ENCODE measurements at regions not wholly inside any gene's neighbourhood (a gene's known extent, or its start where the extent isn't known, plus 50 kb on each side); places are given as distances from the start of the nearest gene placed in this dataset.
"Not testable (repeated sequence)": the region's sequence is repeated elsewhere in the genome, so short reads cannot be mapped to it uniquely, and the experiment has no call there.

DNA sequence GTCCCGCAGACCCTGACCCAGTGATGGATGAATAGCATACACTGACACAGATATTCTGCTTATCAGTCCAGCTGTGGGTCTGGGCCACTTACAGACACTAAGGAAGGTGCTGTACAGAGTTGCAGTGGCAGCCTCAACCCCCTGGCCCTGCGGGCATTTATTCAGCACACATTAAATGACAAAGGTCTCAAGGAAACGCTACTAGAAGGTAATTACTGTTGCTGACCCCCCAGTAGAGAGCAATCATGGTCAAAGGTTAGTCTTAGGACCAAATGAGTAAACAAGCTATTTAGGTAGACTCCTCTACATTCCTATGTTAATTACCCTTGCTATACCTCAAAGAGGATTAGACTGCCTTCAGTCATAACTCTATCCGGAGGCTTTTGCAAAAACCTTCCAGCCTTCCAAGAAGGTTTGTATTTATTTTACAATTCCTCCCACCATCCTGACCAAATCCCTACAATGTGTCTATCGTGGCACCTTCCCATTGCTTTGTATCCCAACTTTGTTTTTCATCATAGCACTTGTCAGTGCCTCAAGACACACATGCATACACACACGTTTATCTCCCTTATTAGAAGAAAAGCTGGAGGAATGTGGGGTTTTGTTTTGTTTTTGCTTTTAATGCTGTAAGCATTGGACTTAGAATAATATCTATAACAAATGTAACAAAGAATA, 227.9 kb downstream of the PYDC2 start:
- Histone ChIP-seq H3K9me3 (ENCODE audit: control insufficient read depth in 4 of 4, insufficient read depth in 3 of 4, low read length in 3 of 4) (no peaks in the 10 kb centered on the region), H3K9ac (ENCODE audit: insufficient read depth in 1 of 2, low read length in 2 of 2) (no peak overlapping the region), H3K27ac (ENCODE audit: low read depth in 1 of 2, low read length in 1 of 2) (no peak overlapping the region), H3K4me3 (no peak overlapping the region), H3K4me1 (ENCODE audit: control insufficient read depth in 5 of 5, insufficient read depth in 5 of 5, low read length in 5 of 5) (no peaks in the 10 kb centered on the region), H3K36me3 (ENCODE audit: control insufficient read depth in 4 of 4, insufficient read depth in 4 of 4, low read length in 4 of 4) (no peaks in the 10 kb centered on the region), H3K27me3 (ENCODE audit: control insufficient read depth in 3 of 3, insufficient read depth in 3 of 3, low read length in 2 of 3) (no peaks in the 10 kb centered on the region)
- WGBS, 2 donors: 51 to 70% methylated on average over 6 of the region's 6 CpGs
- no peak for DNase-seq
- no peak for ATAC-seq (ENCODE audit: insufficient read depth, low FRiP score)
- TF ChIP-seq, protein P1, sequence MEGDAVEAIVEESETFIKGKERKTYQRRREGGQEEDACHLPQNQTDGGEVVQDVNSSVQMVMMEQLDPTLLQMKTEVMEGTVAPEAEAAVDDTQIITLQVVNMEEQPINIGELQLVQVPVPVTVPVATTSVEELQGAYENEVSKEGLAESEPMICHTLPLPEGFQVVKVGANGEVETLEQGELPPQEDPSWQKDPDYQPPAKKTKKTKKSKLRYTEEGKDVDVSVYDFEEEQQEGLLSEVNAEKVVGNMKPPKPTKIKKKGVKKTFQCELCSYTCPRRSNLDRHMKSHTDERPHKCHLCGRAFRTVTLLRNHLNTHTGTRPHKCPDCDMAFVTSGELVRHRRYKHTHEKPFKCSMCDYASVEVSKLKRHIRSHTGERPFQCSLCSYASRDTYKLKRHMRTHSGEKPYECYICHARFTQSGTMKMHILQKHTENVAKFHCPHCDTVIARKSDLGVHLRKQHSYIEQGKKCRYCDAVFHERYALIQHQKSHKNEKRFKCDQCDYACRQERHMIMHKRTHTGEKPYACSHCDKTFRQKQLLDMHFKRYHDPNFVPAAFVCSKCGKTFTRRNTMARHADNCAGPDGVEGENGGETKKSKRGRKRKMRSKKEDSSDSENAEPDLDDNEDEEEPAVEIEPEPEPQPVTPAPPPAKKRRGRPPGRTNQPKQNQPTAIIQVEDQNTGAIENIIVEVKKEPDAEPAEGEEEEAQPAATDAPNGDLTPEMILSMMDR (IDR thresholded peaks at IDR 0.05; ENCODE audit: control extremely low read depth, extremely low read depth): no peak

DNA sequence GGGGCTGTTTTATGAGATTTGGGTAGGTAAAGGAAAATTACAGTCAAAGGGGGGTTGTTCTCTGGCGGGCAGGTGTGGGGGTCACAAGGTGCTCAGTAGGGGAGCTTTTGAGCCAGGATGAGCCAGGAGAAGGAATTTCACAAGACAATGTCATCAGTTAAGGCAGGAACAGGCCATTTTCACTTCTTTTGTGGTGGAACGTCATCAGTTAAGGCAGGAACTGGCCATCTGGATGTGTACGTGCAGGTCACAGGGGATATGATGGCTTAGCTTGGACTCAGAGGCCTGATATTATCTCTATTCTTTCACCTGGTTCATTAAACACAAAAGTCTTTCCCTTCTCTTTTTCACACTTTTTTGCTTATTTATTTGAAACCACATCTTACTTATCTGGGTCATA, 230.2 kb downstream of the PYDC2 start:
- not testable (repeated sequence) for DNase-seq

DNA sequence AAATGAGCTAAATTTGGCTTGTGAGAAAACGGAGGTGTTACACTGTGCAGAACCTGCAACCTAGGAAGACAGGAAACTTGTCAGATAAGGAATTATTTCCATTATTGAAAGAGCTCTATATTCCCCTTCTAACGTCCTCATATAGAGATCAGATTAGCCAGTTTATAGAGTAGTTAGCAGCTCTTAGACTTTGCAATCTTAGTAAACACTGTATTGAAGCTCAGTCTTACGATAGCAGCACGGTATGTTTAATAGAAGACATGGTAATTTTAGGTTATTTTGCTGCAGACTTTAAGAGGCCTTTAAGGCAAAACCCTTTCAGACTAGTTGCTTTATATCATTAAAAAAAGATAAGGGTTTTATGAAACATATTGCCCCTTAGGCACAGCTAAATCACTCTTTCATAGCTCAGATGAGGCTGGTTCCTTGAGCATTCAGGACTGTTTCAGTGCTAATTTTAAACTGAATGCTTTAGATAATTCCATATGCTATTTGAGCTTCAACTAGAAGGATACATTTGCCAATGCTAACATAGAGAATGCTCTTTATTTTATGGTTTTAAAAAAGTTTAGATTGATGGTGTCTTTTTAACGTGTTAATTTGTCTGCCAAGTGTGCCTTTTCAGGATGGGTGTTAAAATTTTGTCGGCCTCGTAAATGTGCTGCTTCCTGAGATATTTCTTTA, 234.3 kb downstream of the PYDC2 start:
- 70 to 74% methylated on average over 7 of the region's 7 CpGs for WGBS, 2 donors
- H3K9me3 ChIP-seq (ENCODE audit: control insufficient read depth in 4 of 4, insufficient read depth in 3 of 4, low read length in 3 of 4): no peaks in the 10 kb centered on the region
- no peak overlapping the region for H3K9ac ChIP-seq (ENCODE audit: insufficient read depth in 1 of 2, low read length in 2 of 2)
- H3K27me3 ChIP-seq (ENCODE audit: control insufficient read depth in 3 of 3, insufficient read depth in 3 of 3, low read length in 2 of 3): no peaks in the 10 kb centered on the region
- H3K4me1 ChIP-seq (ENCODE audit: control insufficient read depth in 5 of 5, insufficient read depth in 5 of 5, low read length in 5 of 5): no peaks in the 10 kb centered on the region
- ATAC-seq (ENCODE audit: insufficient read depth, low FRiP score) (no peak), DNase-seq (no peak)
- H3K4me3 ChIP-seq: no peak overlapping the region
- no peak overlapping the region for H3K27ac ChIP-seq (ENCODE audit: low read depth in 1 of 2, low read length in 1 of 2)
- TF ChIP-seq, protein P1 (IDR thresholded peaks at IDR 0.05; ENCODE audit: control extremely low read depth, extremely low read depth): no peak
- no peaks in the 10 kb centered on the region for H3K36me3 ChIP-seq (ENCODE audit: control insufficient read depth in 4 of 4, insufficient read depth in 4 of 4, low read length in 4 of 4)

More for the DNA sequence above, 230.2 kb downstream of the PYDC2 start:
- not testable (repeated sequence) for H3K36me3 ChIP-seq (ENCODE audit: control insufficient read depth in 4 of 4, insufficient read depth in 4 of 4, low read length in 4 of 4); H3K27ac ChIP-seq (ENCODE audit: low read depth in 1 of 2, low read length in 1 of 2); H3K4me3 ChIP-seq; H3K9ac ChIP-seq (ENCODE audit: insufficient read depth in 1 of 2, low read length in 2 of 2); ATAC-seq (ENCODE audit: insufficient read depth, low FRiP score); H3K9me3 ChIP-seq (ENCODE audit: control insufficient read depth in 4 of 4, insufficient read depth in 3 of 4, low read length in 3 of 4); H3K27me3 ChIP-seq (ENCODE audit: control insufficient read depth in 3 of 3, insufficient read depth in 3 of 3, low read length in 2 of 3); H3K4me1 ChIP-seq (ENCODE audit: control insufficient read depth in 5 of 5, insufficient read depth in 5 of 5, low read length in 5 of 5)
- 74 to 78% methylated on average over 1 to 3 of the region's 3 CpGs for WGBS, 2 donors

DNA sequence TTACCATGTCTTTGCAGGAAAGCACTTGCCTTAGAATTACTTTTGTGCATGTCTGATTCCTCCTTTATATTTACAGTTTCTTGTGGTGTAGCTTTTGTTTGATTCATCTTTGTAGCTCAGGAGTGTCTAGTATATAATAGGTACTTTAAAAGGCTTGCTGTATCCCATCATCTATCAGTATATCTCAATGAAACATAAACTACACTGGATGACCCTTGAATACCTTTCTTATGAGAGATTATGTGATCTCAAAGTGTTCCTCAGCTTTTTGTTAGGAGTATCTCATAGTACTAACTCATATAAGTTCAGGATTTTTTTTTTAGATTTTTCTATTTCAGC, 234.8 kb downstream of the PYDC2 start:
- no peaks in the 10 kb centered on the region for H3K27me3 ChIP-seq (ENCODE audit: control insufficient read depth in 3 of 3, insufficient read depth in 3 of 3, low read length in 2 of 3)
- no peaks in the 10 kb centered on the region for H3K9me3 ChIP-seq (ENCODE audit: control insufficient read depth in 4 of 4, insufficient read depth in 3 of 4, low read length in 3 of 4)
- TF ChIP-seq, protein P1 (IDR thresholded peaks at IDR 0.05; ENCODE audit: control extremely low read depth, extremely low read depth): no peak
- no peaks in the 10 kb centered on the region for H3K36me3 ChIP-seq (ENCODE audit: control insufficient read depth in 4 of 4, insufficient read depth in 4 of 4, low read length in 4 of 4)
- H3K9ac ChIP-seq (ENCODE audit: insufficient read depth in 1 of 2, low read length in 2 of 2): no peak overlapping the region
- DNase-seq: no peak
- H3K4me3 ChIP-seq: no peak overlapping the region
- ATAC-seq (ENCODE audit: insufficient read depth, low FRiP score): no peak
- H3K4me1 ChIP-seq (ENCODE audit: control insufficient read depth in 5 of 5, insufficient read depth in 5 of 5, low read length in 5 of 5): no peaks in the 10 kb centered on the region
- no peak overlapping the region for H3K27ac ChIP-seq (ENCODE audit: low read depth in 1 of 2, low read length in 1 of 2)
